22Rv1 (cell line): ENCODE measurements at regions not wholly inside any gene's neighbourhood (a gene's known extent, or its start where the extent isn't known, plus 50 kb on each side); places are given as distances from the start of the nearest gene placed in this dataset.

Experiments used
- ZFX ChIP-seq: fragments of 450-650 bp; IDR thresholded peaks from 2 replicates; pipeline ENCODE4 v1.6.1; 2017; ENCODE audit warnings: antibody characterized with exemption, borderline replicate concordance
- TF ChIP-seq, protein P1 (sequence below): fragments of 450-650 bp; IDR thresholded peaks from 2 replicates; pipeline ENCODE4 v1.5.1; 2017; ENCODE audit warnings: mild to moderate bottlenecking

DNA sequence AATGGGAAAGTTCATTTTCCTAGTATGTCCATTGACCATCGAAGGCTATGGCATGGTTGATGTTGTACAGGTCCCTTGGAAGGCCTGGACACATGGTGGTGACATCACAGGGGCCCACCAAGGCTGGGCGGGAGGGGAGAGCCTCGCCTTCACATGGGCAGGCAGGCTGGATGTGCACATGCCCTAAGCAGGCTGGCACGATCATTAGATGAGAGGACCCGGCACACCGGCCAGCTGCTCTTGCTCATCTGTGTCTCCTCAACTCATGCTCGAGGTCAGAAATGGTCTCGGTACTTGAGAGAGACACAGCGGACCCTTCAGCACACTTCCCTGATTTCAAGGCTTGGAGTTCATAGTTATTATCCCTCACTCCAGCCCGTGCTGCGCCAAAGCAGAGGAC is 416.9 kb upstream of the ZFHX3 start:
- TF ChIP-seq, protein P1, sequence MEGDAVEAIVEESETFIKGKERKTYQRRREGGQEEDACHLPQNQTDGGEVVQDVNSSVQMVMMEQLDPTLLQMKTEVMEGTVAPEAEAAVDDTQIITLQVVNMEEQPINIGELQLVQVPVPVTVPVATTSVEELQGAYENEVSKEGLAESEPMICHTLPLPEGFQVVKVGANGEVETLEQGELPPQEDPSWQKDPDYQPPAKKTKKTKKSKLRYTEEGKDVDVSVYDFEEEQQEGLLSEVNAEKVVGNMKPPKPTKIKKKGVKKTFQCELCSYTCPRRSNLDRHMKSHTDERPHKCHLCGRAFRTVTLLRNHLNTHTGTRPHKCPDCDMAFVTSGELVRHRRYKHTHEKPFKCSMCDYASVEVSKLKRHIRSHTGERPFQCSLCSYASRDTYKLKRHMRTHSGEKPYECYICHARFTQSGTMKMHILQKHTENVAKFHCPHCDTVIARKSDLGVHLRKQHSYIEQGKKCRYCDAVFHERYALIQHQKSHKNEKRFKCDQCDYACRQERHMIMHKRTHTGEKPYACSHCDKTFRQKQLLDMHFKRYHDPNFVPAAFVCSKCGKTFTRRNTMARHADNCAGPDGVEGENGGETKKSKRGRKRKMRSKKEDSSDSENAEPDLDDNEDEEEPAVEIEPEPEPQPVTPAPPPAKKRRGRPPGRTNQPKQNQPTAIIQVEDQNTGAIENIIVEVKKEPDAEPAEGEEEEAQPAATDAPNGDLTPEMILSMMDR, result no peak
- TF ChIP-seq ZFX, result no peak
